CD4-positive, alpha-beta T cell treated with Interleukin-17A for 4 hours (primary cell): ENCODE measurements at regions not wholly inside any gene's neighbourhood (a gene's known extent, or its start where the extent isn't known, plus 50 kb on each side); places are given as distances from the start of the nearest gene placed in this dataset.
"Not testable (repeated sequence)": the region's sequence is repeated elsewhere in the genome, so short reads cannot be mapped to it uniquely, and the experiment has no call there.

Source experiments
- DNase-seq: peaks from one replicate; pipeline ENCODE4 v3.0.0-alpha.2; 2020; ENCODE audit warnings: mixed read lengths

DNA sequence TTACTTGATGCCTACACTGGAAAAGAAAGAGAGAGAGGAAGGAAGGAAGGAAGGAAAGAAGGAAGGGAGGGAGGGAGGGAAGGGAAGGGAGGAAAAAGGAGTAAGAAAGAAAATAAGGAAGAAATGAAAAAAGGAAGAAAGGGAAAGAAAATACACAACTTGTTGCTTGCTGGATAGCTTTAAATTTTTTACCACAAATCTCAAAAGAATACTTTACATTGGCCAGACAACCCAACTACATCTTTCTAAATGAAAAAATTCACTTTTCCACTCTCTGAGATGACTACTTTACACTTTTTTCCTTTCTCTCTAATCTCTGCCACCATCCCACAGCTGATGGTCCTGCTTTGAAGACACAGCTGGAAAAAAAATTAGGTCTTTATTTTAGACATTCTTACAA, 228.9 kb upstream of the FAM78B start:
- no peak for DNase-seq

DNA sequence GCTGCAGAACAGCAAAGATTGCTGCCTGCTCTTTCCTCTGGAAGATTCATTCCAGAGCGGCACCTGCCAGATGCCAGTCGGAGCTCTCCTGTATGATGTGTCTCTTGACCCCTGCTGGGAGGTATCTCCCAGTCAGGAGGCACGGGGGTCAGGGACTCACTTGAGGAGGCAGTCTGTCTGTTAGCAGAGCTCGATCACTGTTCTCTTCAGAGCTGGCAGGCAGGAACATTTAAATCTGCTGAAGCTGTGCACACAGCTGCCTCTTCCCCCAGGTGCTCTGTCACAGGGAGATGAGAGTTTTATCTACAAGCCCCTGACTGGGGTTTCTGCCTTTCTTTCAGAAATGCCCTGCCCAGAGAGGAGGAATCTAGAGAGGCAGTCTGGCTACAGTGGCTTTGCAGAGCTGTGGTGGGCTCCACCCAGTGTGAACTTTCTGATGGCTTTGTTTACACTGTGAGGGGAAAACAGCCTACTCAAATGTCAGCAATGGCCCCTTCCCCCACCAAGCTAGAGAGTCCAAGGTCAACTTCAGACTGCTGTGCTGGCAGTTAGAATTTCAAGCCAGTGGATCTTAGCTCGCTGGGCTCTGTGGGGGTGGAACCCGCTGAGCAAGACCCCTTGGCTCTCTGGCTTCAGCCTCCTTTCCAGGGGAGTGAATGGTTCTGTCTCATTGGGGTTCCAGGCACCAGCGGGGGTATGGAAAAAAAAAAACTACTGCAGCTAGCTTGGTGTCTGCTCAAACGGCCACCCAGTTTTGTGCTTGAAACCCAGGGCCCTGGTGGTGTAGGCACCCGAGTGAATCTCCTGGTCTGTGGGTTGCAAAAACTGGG, 242.7 kb upstream of the FAM78B start:
- not testable (repeated sequence) for DNase-seq

DNA sequence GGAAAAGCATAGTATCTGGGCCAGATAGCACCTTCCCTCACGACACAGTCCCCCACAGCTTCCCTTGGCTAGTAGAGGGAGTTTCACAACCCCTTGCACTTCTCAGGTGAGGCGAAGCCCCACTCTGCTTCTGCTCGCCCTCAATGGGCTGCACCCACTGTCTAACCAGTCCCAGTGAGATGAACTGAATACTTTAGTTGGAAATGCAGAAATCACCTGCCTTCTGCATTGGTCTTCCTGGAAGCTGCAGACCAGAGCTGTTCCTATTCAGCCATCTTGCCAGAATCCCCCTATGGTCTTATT, 243.2 kb upstream of the FAM78B start:
- DNase-seq, result no peak

DNA sequence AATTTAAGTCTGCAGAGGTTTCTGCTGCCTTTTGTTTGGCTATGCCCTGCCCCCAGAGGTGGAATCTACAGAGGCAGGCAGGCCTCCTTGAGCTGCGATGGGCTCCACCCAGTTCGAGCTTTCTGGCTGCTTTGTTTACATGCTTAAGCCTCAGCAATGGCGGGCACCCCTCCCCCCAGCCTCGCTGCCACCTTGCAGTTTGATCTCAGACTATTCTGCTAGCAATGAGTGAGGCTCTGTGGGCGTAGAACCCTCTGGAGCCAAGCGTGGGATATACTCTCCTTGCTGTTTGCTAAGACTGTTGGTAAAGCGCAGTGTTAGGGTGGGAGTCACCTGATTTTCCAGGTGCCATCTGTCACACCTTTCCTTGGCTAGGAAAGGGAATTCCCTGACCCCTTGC, 250.0 kb upstream of the FAM78B start:
- DNase-seq, result not testable (repeated sequence)

DNA sequence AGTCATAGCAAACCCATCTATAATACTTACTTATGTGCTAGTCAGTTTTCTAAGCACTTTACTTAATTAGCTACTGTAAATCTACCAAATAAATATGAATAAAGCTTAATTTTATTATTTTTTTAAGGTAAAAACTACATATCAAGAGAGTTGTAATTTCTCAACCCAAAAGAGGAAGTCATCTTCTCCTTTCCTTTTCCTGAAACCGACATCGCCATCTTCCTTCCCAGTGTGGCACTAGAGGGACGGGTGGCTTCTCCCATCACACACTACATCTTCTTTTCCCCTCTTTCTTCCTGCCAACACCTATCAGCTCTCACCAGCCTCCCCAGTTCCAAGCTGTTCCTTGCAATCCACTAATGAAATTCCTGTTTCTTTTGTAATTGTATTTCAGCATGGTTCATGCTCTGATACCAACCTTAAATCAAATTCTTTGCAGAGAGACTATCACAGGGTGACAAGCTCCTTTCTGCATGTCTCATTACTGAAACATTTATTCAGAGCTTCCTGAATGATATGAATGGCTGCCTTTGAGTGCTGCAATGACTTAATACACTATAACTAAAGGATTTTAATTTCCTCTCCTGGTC, 251.6 kb upstream of the FAM78B start:
- DNase-seq, result no peak

DNA sequence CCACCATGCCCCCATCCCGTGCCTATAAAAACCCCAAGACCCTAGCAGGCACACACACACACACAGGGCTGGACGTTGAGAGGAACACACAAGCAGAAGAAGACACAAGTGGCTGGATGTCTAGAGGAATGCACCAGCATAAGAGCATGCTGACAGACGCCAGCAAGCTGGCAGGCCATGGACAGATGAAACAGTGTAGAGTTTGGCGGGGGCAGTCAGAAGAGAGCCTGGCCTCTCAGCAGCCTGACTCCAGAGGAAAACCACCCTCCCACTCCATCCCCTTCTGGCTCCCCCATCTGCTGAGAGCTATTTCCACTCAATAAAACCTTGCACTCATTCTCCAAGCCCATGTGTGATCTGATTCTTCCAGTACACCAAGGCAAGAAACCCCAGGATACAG, 255.8 kb upstream of the FAM78B start:
- DNase-seq, result not testable (repeated sequence)

DNA sequence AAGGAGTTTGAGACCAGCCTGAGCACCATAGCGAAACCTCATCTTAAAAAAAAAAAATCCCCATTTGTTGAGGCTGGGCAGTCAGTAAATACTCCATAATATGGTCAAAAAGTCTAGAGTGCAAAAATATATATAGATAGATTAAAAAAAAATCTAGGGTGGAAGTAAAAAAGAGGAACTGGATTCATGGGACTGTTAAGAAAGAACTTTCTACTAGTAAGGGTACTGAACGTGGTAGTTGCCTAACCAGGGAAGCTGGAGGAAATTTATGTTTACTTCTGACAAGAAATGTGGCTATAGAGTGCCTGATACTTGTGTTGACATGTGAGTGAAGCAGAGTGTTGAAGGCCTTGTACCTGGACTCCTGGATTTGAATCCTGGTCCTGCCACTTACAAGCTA, 265.9 kb upstream of the FAM78B start:
- DNase-seq, result no peak

DNA sequence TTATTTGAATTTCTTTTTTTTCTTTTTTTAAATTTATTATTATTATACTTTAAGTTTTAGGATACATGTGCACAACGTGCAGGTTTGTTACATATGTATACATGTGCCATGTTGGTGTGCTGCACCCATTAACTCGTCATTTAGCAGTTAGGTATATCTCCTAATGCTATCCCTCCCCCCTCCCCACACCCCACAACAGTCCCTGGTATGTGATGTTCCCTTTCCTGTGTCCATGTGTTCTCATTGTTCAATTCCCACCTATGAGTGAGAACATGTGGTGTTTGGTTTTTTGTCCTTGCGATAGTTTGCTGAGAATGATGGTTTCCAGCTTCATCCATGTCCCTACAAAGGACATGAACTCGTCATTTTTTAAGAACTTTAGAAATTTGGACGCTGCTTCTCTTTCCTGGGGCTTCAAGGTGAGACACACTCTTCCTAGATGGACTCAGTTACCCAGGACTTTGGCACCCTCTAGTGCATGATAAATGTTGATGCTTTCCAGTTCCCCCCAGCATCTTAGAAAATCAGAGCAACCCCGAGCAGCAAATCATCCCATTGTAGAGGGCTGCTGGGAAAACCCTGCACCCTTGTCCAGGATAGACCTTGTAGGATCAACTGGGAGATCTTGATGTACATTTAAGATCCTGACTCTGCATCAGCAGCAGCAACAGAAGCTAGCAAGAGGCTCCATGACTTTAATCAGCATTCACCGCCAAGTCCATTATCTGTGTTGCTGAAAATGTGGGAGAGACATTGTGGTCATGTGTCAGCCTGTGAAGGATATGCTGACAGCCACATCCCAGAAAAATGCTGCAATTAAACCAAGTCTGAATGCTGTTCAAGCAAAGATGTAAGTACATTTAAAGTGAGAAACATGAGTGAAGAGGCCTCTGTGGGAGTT, 266.9 kb upstream of the FAM78B start:
- DNase-seq, result not testable (repeated sequence)

DNA sequence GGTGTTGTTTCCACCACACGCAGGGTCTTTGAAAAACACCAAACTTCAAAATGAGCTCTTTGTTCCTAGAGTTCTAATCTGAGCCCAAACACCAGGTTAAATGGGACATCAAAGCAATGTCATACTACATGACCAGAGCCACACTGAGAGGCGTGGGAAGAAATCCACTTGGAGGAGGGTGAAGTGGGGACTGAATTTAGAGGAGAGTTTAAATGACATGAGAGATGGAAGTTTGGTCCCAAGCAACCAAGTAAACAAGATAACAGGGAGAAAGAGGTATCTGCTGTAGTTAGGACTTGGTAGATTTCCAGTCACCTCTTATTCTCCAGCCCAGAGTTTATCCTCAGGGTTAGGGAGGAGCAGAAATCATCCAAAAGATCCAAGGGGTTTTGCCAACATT, 290.9 kb upstream of the FAM78B start:
- no peak for DNase-seq

DNA sequence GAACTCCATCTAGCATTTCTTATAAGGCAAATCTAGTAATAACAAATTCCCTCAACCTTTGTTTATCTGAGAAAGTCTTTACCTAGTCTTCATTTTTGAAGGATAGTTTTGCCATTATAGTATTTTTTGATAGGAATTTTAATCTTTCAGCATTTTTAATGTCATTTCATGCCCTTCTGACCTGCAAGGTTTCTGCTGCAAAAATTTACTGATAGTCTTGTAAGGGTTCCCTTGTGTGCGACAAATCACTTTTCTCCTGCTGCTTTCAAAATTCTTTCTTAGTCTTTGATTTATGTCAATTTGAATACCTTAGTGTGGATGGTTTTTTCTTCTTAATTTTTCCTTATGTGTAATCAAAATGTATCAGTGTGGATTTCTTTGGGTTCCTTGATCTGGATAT, 297.5 kb upstream of the FAM78B start:
- DNase-seq, result no peak

DNA sequence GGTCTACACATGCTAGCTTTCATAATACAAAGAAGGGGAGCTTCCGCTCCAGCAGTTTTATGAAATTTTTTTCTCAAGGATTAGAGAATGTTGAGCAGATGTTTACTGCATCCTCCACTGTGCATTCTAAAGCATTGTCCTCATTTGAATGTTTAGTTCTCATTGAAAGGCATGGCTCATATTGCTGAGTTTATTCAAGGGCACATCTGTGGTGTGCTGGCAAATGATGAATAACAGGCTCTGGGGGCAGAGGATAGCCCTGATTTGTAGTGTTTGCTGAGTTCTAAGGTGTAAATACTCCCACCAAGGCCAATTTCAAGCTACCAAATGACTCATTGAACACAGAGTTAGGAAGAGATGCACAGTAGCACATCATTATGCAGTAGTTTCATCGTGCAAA, 303.2 kb upstream of the FAM78B start:
- DNase-seq, result no peak

DNA sequence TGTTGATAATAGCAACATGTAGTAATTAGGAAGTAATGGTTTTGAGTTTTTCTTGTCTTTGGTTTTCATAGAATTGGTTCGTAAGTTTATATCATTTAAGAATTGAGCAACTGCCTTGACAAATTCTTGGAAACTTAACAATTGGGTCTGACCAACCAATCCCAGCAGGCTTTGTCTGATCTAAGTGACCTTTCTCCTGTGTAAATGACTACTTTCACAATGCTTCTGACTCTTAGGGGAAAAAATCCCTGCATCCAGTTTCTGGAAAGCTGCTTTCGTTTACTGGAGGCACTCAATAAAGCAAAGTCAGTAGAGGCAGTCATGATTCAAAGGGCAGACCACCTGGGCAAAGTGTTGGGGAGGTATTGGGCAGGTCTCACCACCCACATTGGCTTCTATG, 303.6 kb upstream of the FAM78B start:
- DNase-seq, result no peak

DNA sequence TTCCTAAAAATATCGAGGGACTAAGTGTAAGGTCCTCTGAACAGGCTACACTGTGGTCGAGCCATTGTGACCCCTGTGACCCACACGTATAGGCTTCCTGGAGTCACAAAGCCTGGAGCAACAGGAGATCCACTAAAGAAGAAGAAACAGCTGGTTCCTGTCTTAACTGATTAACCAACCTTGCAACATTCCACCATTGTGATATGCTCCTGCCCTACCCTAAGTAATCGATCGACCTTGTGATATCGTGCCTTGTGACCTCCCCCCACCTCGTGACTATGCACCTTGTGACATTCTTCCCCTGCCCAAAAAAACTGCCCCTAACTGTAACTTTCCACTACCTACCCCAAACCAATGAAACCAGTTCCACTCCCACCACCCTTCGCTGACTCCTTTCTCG, 304.6 kb upstream of the FAM78B start:
- DNase-seq, result no peak

DNA sequence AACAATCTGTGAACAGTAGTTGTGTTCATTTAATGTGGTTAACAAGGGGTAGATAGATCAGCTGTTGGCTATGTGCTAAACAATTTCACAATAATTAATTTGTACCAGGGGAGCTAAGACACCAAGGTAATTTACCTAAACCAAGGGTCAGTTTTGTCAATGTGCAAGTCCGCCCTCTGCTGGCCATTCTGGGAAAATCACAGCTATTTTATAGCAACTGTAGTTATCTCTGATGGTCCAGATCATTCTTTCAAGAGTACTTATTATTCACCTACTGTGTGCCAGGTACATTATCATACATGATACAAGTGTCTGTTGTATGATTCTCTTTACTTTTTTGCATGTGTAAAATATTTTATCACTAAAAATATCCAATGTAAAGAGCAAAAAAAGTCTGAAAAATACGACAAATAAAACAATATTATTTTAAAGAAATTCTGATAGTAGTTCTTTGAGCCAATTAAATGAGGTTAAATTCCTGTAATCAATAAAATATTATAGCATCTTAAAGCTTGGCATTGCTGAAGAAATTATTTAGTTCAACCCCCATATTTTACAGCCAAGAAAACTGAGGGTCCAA, 312.3 kb upstream of the FAM78B start:
- peak; percentile 70 for DNase-seq

DNA sequence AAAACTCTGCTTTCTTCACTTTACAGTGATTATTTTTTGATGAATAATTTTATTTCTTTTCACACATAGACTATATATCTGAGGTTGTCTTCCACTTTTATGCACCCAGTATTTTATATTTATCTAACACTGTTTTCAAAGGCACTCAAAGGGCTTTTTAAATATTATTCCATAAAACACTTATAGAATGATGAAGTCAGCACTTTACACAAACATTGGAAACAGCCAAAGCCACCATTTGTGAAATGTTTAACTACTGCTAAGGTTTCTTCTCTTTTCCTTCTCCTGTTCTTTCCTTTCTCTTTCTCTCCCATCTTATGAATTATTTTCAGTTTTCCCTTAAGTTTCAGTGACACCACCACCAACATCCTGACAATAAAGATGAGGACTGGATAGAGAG, 317.7 kb upstream of the FAM78B start:
- no peak for DNase-seq

DNA sequence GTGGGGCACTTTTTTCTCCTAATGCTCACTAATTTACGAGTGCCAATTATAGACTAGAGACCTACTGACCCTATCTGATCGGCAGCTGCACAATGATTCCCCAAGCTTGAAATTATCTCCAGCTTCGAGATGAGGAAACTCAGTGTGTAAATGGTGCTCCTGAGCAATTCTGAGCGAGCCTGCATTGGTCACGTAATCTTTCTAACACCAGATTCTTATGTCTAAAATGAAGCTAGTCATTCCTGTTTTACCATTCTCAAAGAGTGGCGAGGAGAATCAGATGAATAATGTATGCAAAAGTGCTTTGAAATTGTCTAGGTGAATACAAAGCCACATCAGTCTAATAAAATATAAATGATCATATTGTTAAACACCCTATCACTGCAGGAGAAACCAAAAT, 318.1 kb upstream of the FAM78B start:
- no peak for DNase-seq

DNA sequence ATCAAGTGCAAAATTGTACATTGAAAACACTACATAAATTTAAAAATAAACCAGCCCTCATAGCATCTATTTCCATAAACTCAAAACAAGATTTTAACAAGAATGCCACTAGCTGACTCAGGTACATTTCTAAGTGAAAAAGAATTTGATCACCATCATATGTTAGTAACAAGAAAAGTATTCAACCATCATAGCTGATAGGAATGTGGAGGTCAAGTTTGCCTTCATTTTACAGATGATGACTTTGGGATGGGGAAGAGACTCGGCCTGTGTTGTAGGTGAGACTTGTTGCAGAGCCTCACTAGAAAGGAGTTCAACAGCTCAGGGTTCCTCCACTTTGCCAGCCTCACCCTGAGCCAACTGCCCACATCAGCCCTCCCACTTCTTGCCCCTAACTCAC, 318.8 kb upstream of the FAM78B start:
- no peak for DNase-seq

DNA sequence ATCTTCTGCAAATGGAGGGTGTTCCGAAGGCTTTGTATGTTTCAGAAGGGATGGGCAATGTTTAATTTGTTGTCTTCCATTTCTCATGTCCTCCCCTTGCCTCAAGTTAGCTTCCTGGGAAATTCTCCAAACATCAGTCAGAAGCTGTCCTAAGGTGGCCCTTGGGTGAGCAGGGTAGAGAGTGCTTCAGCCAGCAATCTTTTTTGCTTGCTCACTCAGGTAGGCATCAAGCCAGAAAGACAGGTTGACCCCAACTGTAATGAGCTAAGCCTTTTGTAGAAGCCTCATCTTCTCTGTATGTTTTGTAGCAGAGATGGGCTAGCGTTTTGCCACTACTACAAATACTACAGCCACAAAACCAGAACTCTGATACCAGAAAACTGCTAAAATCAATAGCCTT, 321.5 kb upstream of the FAM78B start:
- DNase-seq, result no peak

DNA sequence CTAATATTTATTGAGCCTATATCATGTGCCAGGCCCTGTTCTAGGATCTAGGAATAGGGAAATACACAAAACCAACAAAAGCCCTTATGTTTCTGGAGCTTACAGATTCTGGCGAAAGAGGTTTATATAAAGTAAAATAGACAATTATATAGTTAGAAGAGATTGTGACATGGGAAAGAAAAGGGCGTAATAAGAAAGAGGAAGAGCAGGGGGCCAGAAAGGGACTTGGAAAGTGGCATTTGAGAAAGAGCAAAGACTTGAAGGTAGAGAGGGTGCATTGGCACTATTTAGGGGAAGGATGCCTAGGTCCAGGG, 322.5 kb upstream of the FAM78B start:
- DNase-seq, result no peak

DNA sequence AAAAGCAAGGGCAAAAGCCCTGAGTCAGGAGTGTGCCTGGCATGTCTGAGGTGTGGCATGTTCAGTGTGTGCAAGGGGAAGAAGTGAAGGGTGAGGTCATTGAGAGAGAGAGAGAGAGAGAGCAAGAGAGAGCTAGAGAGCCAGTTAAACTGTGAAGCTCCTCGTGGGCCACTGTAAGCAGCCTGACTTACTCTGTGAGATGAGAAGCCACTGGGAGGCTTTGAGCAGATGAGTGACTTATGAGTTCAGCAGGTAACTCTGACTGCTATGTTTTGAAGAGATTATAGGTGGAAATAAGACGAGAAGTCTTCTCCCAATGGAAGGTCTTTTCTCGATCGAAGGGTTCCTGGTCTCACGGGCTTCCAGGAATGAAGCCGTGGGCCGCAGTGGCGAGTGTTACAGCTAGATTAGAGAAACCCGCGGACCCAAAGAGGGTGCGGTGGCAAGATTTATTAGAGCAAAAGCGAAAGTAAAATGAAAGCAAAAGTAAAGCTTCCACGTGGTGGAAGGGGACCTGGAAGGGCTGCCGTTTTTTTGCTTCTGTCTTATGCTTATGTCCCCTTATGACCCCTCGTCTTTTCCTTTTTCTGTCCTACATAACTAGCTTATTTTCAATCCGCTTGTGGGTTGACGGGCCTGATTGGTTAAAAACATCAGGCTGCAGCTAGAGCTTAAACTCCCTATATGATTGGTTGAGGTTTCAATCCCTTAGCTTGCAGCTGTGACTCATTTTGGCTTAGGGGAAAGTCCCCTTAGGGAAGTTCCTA, 323.1 kb upstream of the FAM78B start:
- peak; percentile 50 for DNase-seq

DNA sequence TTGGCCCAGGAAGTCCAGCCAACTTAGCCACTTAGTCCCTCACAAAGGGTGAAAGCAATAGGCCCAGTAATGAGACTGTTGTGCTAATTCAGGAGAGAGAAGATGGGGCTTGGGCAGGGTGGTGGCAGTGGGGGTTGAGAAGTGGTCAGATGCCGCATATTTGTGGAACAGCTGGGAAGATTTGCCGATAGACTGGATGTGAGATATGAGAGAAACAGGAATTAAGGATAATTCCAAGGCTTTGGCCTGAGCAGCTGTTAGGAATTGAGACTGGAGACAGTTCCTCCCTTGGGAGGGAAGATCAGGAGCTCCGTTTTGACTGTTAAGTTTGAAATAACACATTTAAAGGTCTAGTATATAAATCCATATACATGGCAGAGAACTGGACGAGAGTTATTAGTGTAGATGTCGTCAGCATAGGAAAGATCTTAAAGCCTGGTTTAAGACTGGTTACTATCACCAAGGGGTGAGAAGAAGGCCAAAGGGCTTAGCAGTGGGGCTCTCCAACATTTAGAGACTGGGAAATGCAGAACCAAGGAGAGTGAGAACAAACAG, 323.7 kb upstream of the FAM78B start:
- DNase-seq, result no peak

DNA sequence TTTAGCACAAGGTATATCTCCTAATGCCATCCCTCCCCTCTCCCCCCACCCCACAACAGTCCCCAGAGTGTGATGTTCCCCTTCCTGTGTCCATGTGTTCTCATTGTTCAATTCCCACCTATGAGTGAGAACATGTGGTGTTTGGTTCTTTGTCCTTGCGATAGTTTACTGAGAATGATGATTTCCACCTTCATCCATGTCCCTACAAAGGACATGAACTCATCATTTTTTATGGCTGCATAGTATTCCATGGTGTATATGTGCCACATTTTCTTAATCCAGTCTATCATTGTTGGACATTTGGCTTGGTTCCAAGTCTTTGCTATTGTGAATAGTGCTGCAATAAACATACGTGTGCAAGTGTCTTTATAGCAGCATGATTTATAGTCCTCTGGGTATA, 327.0 kb upstream of the FAM78B start:
- DNase-seq, result not testable (repeated sequence)

DNA sequence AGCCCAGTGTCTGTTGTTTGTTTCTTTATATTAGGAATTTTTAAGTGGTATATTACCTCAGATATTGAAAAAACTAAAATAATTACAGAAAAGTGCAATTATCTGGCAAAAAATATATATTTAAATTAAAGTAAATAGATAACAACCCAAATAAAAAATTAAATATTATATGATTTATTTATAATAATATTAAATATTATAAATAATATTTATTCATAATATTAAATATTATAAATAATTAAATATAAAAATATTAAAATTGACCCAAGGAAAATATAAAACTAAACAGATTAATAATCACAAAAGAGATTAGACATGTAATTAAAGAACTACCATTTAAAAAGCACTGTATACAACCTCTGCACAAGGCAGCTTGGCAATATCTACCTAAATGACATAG, 331.9 kb upstream of the POGK start:
- DNase-seq, result no peak
